B cell (primary cell): ENCODE measurements at regions not wholly inside any gene's neighbourhood (a gene's known extent, or its start where the extent isn't known, plus 50 kb on each side); places are given as distances from the start of the nearest gene placed in this dataset.

Source experiments
- ATAC-seq: fragments of 200-7000 bp; cut with Tn5 transposase; one replicate; pipeline ENCODE4 v1.10.0; 2021; ENCODE audit warnings: low read depth, mild to moderate bottlenecking, moderate number of reproducible peaks, moderate library complexity
- CTCF ChIA-PET: fragments of 350-600 bp; sonication (Branson Sonifier 250); formaldehyde crosslinking; loops from one replicate; lab custom pipeline; 2021; ENCODE audit warnings: antibody characterized with exemption, inconsistent platforms; lab: Charles Lee
- POLR2A ChIA-PET: fragments of 350-600 bp; sonication (Branson Sonifier 250); formaldehyde crosslinking; loops from one replicate; lab custom pipeline; 2021; ENCODE audit warnings: antibody characterized with exemption; lab: Charles Lee
- DNase-seq: peaks from one replicate; pipeline ENCODE4 v3.0.0; 2013
- H2AFZ ChIP-seq: 2 replicates; pipeline ENCODE4 v1.6.1; 2012; ENCODE audit warnings: mild to moderate bottlenecking, low read depth, low read length; ENCODE audit not compliant: insufficient read depth, poor library complexity, severe bottlenecking
- H3K27ac ChIP-seq, 2 donors: 1 replicate in 1 of 2; 2 replicates in 1 of 2; pipeline ENCODE4 v1.5.1; 2012 to 2013; ENCODE audit warnings: low read length in 2 of 2, mild to moderate bottlenecking in 2 of 2, moderate library complexity in 1 of 2
- H3K27me3 ChIP-seq, 4 experiments: fragments of 200-600 bp in 1 of 4; sonication (generic) in 1 of 4; replicated peaks in 1 of 4; 1 replicate in 2 of 4; 2 replicates in 2 of 4; pipeline versions ENCODE4 v1.6.1 to v1.7.0; 2013 to 2016; ENCODE audit warnings: low read length in 3 of 4, mild to moderate bottlenecking in 2 of 4, mixed read lengths in 1 of 4, moderate library complexity in 1 of 4; ENCODE audit not compliant: insufficient read depth in 4 of 4, control insufficient read depth in 3 of 4; ENCODE audit errors: control extremely low read depth in 1 of 4
- H3K36me3 ChIP-seq, 2 experiments: replicated peaks in 1 of 2; 1 replicate in 1 of 2; 2 replicates in 1 of 2; pipeline versions ENCODE4 v1.6.1 to v1.7.1; 2013; ENCODE audit warnings: low read length in 1 of 2; ENCODE audit not compliant: insufficient read depth in 2 of 2, control insufficient read depth in 1 of 2; ENCODE audit errors: control extremely low read depth in 1 of 2, extremely low read depth in 1 of 2
- H3K4me1 ChIP-seq, 2 donors: fragments of 200-600 bp in 1 of 2; sonication (generic) in 1 of 2; 1 replicate in 1 of 2; 2 replicates in 1 of 2; pipeline versions ENCODE4 v1.5.1 to v1.6.1; 2013 to 2017; ENCODE audit warnings: low read length in 2 of 2; ENCODE audit not compliant: control insufficient read depth in 2 of 2, insufficient read depth in 2 of 2
- H3K4me2 ChIP-seq: replicated peaks from 2 replicates; pipeline ENCODE3; 2012; ENCODE audit warnings: mild to moderate bottlenecking, low read depth, low read length; ENCODE audit not compliant: poor library complexity, severe bottlenecking
- H3K4me3 ChIP-seq, 5 experiments: fragments of 200-600 bp in 1 of 5; sonication (generic) in 1 of 5; 1 replicate in 3 of 5; 2 replicates in 2 of 5; pipeline versions ENCODE4 v1.5.1 to v1.7.0; 2011 to 2016; ENCODE audit warnings: low read length in 4 of 5, mild to moderate bottlenecking in 4 of 5, low read depth in 2 of 5, control low read depth in 1 of 5, moderate library complexity in 1 of 5; ENCODE audit not compliant: insufficient read depth in 1 of 5; ENCODE audit errors: control extremely low read depth in 1 of 5, extremely low read depth in 1 of 5
- H3K79me2 ChIP-seq: fragments of 200-600 bp; sonication (generic); one replicate; pipeline ENCODE4 v1.6.0; 2016; ENCODE audit warnings: low read length; ENCODE audit not compliant: control insufficient read depth, insufficient read depth
- H3K9ac ChIP-seq: fragments of 200-600 bp; sonication (generic); 2 replicates; pipeline ENCODE4 v1.6.1; 2017; ENCODE audit warnings: mild to moderate bottlenecking, low read length, moderate library complexity
- H3K9me3 ChIP-seq, 3 donors: one replicate each; pipeline versions ENCODE4 v1.6.1 to v1.7.1; 2013; ENCODE audit warnings: low read length in 2 of 3; ENCODE audit not compliant: control insufficient read depth in 2 of 3, insufficient read depth in 1 of 3; ENCODE audit errors: control extremely low read depth in 1 of 3
- H4K20me1 ChIP-seq: 2 replicates; pipeline ENCODE4 v1.6.0; 2012; ENCODE audit warnings: mild to moderate bottlenecking, low read length; ENCODE audit not compliant: insufficient read depth, control insufficient read depth, poor library complexity, severe bottlenecking
- H3K27ac Mint-ChIP-seq: one replicate; pipeline ENCODE4 v1.8.0; 2021; ENCODE audit warnings: mixed read lengths
- H3K27me3 Mint-ChIP-seq: one replicate; pipeline ENCODE4 v1.8.0; 2021; ENCODE audit warnings: mixed read lengths
- H3K4me1 Mint-ChIP-seq: one replicate; pipeline ENCODE4 v1.8.0; 2021; ENCODE audit warnings: mixed read lengths
- H3K4me3 Mint-ChIP-seq: one replicate; pipeline ENCODE4 v1.8.0; 2021; ENCODE audit warnings: mixed read lengths
- H3K9me3 Mint-ChIP-seq: one replicate; pipeline ENCODE4 v1.8.0; 2022; ENCODE audit warnings: mixed read lengths; ENCODE audit not compliant: insufficient read depth
- EZH2 ChIP-seq: IDR thresholded peaks from 2 replicates; pipeline ENCODE4 v1.6.1; 2012; ENCODE audit warnings: borderline replicate concordance, low read depth, mild to moderate bottlenecking, moderate library complexity, low read length; ENCODE audit not compliant: insufficient read depth, poor library complexity, severe bottlenecking
- WGBS: methylation state at CpG from one replicate; pipeline ENCODE4 v1.1.5; 2013; ENCODE audit warnings: missing lambda C conversion rate; ENCODE audit not compliant: insufficient coverage; 5-methylcytosine and 5-hydroxymethylcytosine counted together
- intact Hi-C: fragments of 100-400 bp; cut with micrococcal nuclease; formaldehyde crosslinking; loops from one replicate; pipeline ENCODE4 v1.10.0; 2022
- TF ChIP-seq, protein P1 (sequence below): fragments of 200-600 bp; IDR thresholded peaks from one replicate; pipeline ENCODE4 v1.8.0; 2022; ENCODE audit warnings: antibody characterized with exemption, mild to moderate bottlenecking

- 50% methylated on average over 1 of the region's 10 CpGs for WGBS
- Histone ChIP-seq H4K20me1 (no peaks in the 10 kb centered on the region), H3K4me1 (peaks cover 20 to 22% of the 10 kb centered on the region in 2 donors), H3K9ac (no peak overlapping the region), H3K27ac (no peak overlapping the region), H3K4me2 (no peak overlapping the region), H3K36me3 (no peaks in the 10 kb centered on the region), H3K4me3 (no peak overlapping the region), H3K9me3 (no peaks in the 10 kb centered on the region), H3K27me3 (no peaks in the 10 kb centered on the region), H2AFZ (no peak overlapping the region), H3K79me2 (no peaks in the 10 kb centered on the region)
- no peak for TF ChIP-seq EZH2
- TF ChIP-seq, protein P1, sequence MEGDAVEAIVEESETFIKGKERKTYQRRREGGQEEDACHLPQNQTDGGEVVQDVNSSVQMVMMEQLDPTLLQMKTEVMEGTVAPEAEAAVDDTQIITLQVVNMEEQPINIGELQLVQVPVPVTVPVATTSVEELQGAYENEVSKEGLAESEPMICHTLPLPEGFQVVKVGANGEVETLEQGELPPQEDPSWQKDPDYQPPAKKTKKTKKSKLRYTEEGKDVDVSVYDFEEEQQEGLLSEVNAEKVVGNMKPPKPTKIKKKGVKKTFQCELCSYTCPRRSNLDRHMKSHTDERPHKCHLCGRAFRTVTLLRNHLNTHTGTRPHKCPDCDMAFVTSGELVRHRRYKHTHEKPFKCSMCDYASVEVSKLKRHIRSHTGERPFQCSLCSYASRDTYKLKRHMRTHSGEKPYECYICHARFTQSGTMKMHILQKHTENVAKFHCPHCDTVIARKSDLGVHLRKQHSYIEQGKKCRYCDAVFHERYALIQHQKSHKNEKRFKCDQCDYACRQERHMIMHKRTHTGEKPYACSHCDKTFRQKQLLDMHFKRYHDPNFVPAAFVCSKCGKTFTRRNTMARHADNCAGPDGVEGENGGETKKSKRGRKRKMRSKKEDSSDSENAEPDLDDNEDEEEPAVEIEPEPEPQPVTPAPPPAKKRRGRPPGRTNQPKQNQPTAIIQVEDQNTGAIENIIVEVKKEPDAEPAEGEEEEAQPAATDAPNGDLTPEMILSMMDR, result no peak
- ChIA-PET POLR2A (no interaction called here), CTCF (interaction anchor here (0.6 to 9.9 kb wide), 12 partner anchors 8 to 551 kb away, joined by 3 to 270 read pairs (median 5); partner anchors contain the start of gene CD200R1)
- Mint-ChIP-seq H3K4me3 (no peak overlapping the region), H3K4me1 (peaks cover 43% of the 10 kb centered on the region), H3K27me3 (no peaks in the 10 kb centered on the region), H3K9me3 (no peaks in the 10 kb centered on the region), H3K27ac (no peak overlapping the region)
- DNase-seq (no peak), ATAC-seq (no peak)
- intact Hi-C loops, result loop anchor here (10.0 kb wide), 1 partner anchor 432 kb away; no protein-coding TSS in a partner anchor
Measured at GRCh38 chr3:112736805-112737566, 96.0 kb upstream of the CCDC80 start.

GRCh38 chr3:112736386-112736785 lies 95.4 kb upstream of the CCDC80 start:
- H3K4me2 ChIP-seq, result no peak overlapping the region
- no peaks in the 10 kb centered on the region for H3K9me3 ChIP-seq
- H3K27ac ChIP-seq, result no peak overlapping the region
- no peak overlapping the region for H3K4me3 ChIP-seq
- H3K4me1 Mint-ChIP-seq, result peaks cover 39% of the 10 kb centered on the region
- H3K4me3 Mint-ChIP-seq, result no peak overlapping the region
- no peak for ATAC-seq
- ChIA-PET POLR2A (no interaction called here), CTCF (interaction anchor here (0.6 to 9.9 kb wide), 16 partner anchors 9 to 552 kb away, joined by 3 to 270 read pairs (median 13); partner anchors contain the start of genes CD200R1 and GTPBP8)
- no peaks in the 10 kb centered on the region for H3K79me2 ChIP-seq
- H3K9ac ChIP-seq, result no peak overlapping the region
- intact Hi-C loops, result loop anchor here (10.0 kb wide), 1 partner anchor 432 kb away; no protein-coding TSS in a partner anchor
- no peak overlapping the region for H3K27ac Mint-ChIP-seq
- no peak for DNase-seq
- H3K27me3 ChIP-seq, result no peaks in the 10 kb centered on the region
- H3K36me3 ChIP-seq, result no peaks in the 10 kb centered on the region
- TF ChIP-seq, protein P1, result no peak
- TF ChIP-seq EZH2, result no peak
- peaks cover 18 to 20% of the 10 kb centered on the region in 2 donors for H3K4me1 ChIP-seq
- H2AFZ ChIP-seq, result no peak overlapping the region
- H4K20me1 ChIP-seq, result no peaks in the 10 kb centered on the region
- no peaks in the 10 kb centered on the region for H3K9me3 Mint-ChIP-seq
- no peaks in the 10 kb centered on the region for H3K27me3 Mint-ChIP-seq
- 100% methylated on average over 2 of the region's 5 CpGs for WGBS
